ENCODE measurements at regions not wholly inside any gene's neighbourhood (a gene's known extent, or its start where the extent isn't known, plus 50 kb on each side); places are given as distances from the start of the nearest gene placed in this dataset.

DNA sequence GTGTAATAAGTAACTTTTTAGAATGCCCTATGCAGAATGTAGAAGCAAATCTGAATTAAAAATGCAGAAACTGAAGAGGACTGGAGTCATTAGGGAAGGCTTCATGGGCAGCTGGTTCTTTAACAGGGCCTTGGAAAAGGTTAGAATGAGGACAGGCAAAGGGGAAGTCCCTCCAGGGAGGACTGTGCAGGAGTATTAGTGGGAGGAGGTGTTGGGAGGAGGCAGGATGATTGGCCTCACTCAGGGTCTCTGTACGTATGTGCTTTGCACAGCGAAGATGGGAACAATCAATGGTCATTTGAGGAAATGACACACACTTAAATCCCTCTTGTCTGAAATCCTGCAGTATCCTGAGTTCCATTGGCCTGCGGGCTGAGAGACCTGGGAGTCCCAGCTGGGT lies 119.7 kb downstream of the PTCSC3 start:
- Histone ChIP-seq H3K9ac (ENCODE audit: low read depth, low read length) (no peak overlapping the region), H3K79me2 (ENCODE audit: insufficient read depth, low read length) (no peaks in the 10 kb centered on the region), H3K27ac (ENCODE audit: low read length) (no peak overlapping the region), H3K36me3 (ENCODE audit: insufficient read depth, low read length) (no peaks in the 10 kb centered on the region), H3K4me2 (ENCODE audit: insufficient read depth, low read length) (no peak overlapping the region), H3K9me3 (ENCODE audit: insufficient read depth, low read length, severe bottlenecking) (no peaks in the 10 kb centered on the region), H3K4me1 (ENCODE audit: insufficient read depth, low read length) (no peaks in the 10 kb centered on the region), H3K27me3 (ENCODE audit: insufficient read depth, low read length, poor library complexity) (peaks cover 27% of the 10 kb centered on the region), H2AFZ (ENCODE audit: low read depth, low read length) (no peak overlapping the region), H3K4me3 (ENCODE audit: low read depth in 1 of 2, low read length in 2 of 2) (no peak overlapping the region), H4K20me1 (ENCODE audit: insufficient read depth, low read length) (no peaks in the 10 kb centered on the region)
- TF ChIP-seq, protein P1, sequence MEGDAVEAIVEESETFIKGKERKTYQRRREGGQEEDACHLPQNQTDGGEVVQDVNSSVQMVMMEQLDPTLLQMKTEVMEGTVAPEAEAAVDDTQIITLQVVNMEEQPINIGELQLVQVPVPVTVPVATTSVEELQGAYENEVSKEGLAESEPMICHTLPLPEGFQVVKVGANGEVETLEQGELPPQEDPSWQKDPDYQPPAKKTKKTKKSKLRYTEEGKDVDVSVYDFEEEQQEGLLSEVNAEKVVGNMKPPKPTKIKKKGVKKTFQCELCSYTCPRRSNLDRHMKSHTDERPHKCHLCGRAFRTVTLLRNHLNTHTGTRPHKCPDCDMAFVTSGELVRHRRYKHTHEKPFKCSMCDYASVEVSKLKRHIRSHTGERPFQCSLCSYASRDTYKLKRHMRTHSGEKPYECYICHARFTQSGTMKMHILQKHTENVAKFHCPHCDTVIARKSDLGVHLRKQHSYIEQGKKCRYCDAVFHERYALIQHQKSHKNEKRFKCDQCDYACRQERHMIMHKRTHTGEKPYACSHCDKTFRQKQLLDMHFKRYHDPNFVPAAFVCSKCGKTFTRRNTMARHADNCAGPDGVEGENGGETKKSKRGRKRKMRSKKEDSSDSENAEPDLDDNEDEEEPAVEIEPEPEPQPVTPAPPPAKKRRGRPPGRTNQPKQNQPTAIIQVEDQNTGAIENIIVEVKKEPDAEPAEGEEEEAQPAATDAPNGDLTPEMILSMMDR (IDR thresholded peaks at IDR 0.05; ENCODE audit: borderline replicate concordance, extremely low read depth, low read length, poor library complexity, severe bottlenecking) = no peak
- no peak for TF ChIP-seq EZH2 (IDR thresholded peaks at IDR 0.05; ENCODE audit: borderline replicate concordance, low read depth, low read length, severe bottlenecking)
- no peak for DNase-seq
- no peak for ATAC-seq (ENCODE audit: insufficient read depth, low read depth)

DNA sequence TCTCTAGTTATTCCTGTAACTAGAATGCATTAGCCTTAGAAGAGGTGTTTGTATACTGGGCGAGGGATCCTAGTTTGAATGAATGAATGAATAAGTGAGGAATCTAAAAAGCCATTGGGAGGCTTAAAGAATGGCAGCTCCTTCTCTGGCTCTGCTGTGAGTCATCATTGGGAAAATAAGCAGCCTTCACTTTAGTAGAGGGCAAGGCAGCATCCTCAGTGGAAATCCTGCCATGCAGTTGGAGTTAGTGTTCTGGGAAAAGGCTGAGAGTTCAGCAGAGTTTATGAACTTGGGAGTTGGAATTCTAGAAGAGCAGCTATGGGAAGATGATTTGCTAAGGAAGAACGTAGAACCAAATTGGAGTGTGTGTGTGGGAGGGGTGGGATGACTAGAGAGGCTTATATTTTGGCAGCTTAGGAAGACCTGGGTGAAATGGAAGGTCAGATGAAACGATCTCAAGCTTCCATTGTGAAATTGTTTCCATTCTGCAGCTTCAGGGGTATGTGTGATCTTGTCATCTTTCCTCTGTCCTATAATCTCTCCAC lies 120.8 kb downstream of the PTCSC3 start:
- H3K36me3 ChIP-seq (ENCODE audit: insufficient read depth, low read length) = no peaks in the 10 kb centered on the region
- H3K9ac ChIP-seq (ENCODE audit: low read depth, low read length) = no peak overlapping the region
- TF ChIP-seq, protein P1 (IDR thresholded peaks at IDR 0.05; ENCODE audit: borderline replicate concordance, extremely low read depth, low read length, poor library complexity, severe bottlenecking) = no peak
- no peak for TF ChIP-seq EZH2 (IDR thresholded peaks at IDR 0.05; ENCODE audit: borderline replicate concordance, low read depth, low read length, severe bottlenecking)
- DNase-seq (no peak), ATAC-seq (ENCODE audit: insufficient read depth, low read depth) (no peak)
- no peaks in the 10 kb centered on the region for H3K9me3 ChIP-seq (ENCODE audit: insufficient read depth, low read length, severe bottlenecking)
- H3K27ac ChIP-seq (ENCODE audit: low read length) = no peak overlapping the region
- H4K20me1 ChIP-seq (ENCODE audit: insufficient read depth, low read length) = no peaks in the 10 kb centered on the region
- H3K4me1 ChIP-seq (ENCODE audit: insufficient read depth, low read length) = no peaks in the 10 kb centered on the region
- no peak overlapping the region for H3K4me2 ChIP-seq (ENCODE audit: insufficient read depth, low read length)
- no peaks in the 10 kb centered on the region for H3K79me2 ChIP-seq (ENCODE audit: insufficient read depth, low read length)
- H3K4me3 ChIP-seq (ENCODE audit: low read depth in 1 of 2, low read length in 2 of 2) = no peak overlapping the region
- peaks cover 27% of the 10 kb centered on the region for H3K27me3 ChIP-seq (ENCODE audit: insufficient read depth, low read length, poor library complexity)
- H2AFZ ChIP-seq (ENCODE audit: low read depth, low read length) = no peak overlapping the region

DNA sequence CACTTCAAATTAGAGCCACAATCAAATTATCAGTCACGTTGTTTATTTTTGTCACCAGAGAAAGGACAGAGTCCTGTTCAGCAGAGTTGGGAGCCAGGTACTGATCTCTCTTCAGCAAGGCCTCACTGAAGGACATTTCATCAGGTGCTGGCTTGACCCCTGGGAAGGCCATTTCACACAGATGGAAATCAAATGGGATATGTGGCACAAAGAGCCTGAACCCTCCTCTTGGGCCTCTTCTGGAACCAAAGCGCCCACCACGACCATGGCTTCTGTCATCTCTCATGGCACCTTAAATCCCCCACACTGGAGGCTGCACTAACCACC lies 121.5 kb downstream of the PTCSC3 start:
- no peak for ATAC-seq (ENCODE audit: insufficient read depth, low read depth)
- peaks cover 27% of the 10 kb centered on the region for H3K27me3 ChIP-seq (ENCODE audit: insufficient read depth, low read length, poor library complexity)
- H3K4me1 ChIP-seq (ENCODE audit: insufficient read depth, low read length) = no peaks in the 10 kb centered on the region
- H3K4me3 ChIP-seq (ENCODE audit: low read depth in 1 of 2, low read length in 2 of 2) = no peak overlapping the region
- no peak overlapping the region for H3K4me2 ChIP-seq (ENCODE audit: insufficient read depth, low read length)
- no peak for DNase-seq
- TF ChIP-seq, protein P1 (IDR thresholded peaks at IDR 0.05; ENCODE audit: borderline replicate concordance, extremely low read depth, low read length, poor library complexity, severe bottlenecking) = no peak
- TF ChIP-seq EZH2 (IDR thresholded peaks at IDR 0.05; ENCODE audit: borderline replicate concordance, low read depth, low read length, severe bottlenecking) = no peak
- H3K9ac ChIP-seq (ENCODE audit: low read depth, low read length) = no peak overlapping the region
- H3K36me3 ChIP-seq (ENCODE audit: insufficient read depth, low read length) = no peaks in the 10 kb centered on the region
- no peaks in the 10 kb centered on the region for H3K79me2 ChIP-seq (ENCODE audit: insufficient read depth, low read length)
- H3K9me3 ChIP-seq (ENCODE audit: insufficient read depth, low read length, severe bottlenecking) = no peaks in the 10 kb centered on the region
- no peak overlapping the region for H2AFZ ChIP-seq (ENCODE audit: low read depth, low read length)
- H4K20me1 ChIP-seq (ENCODE audit: insufficient read depth, low read length) = no peaks in the 10 kb centered on the region
- H3K27ac ChIP-seq (ENCODE audit: low read length) = no peak overlapping the region
